ENCODE measurements at regions not wholly inside any gene's neighbourhood (a gene's known extent, or its start where the extent isn't known, plus 50 kb on each side); places are given as distances from the start of the nearest gene placed in this dataset.

- Histone ChIP-seq H3K27ac (no peak overlapping the region), H3K36me3 (no peaks in the 10 kb centered on the region), H3K9me3 (no peaks in the 10 kb centered on the region), H3K4me1 (ENCODE audit: control insufficient read depth in 1 of 2, insufficient read depth in 1 of 2, low read depth in 1 of 2, low read length in 1 of 2) (no peaks in the 10 kb centered on the region), H3K4me3 (ENCODE audit: low read depth in 1 of 2, low read length in 1 of 2) (no peak overlapping the region), H3K27me3 (no peaks in the 10 kb centered on the region)
- no peak for TF ChIP-seq CTCF (IDR thresholded peaks at IDR 0.05)
Measured at GRCh38 chr2:56444339-56444738, 260.5 kb downstream of the CCDC85A start.

- no peak overlapping the region for H3K27ac ChIP-seq
- no peaks in the 10 kb centered on the region for H3K27me3 ChIP-seq
- no peak for TF ChIP-seq CTCF (IDR thresholded peaks at IDR 0.05)
- no peak overlapping the region for H3K4me3 ChIP-seq (ENCODE audit: low read depth in 1 of 2, low read length in 1 of 2)
- H3K9me3 ChIP-seq, result no peaks in the 10 kb centered on the region
- no peaks in the 10 kb centered on the region for H3K36me3 ChIP-seq
- H3K4me1 ChIP-seq (ENCODE audit: control insufficient read depth in 1 of 2, insufficient read depth in 1 of 2, low read depth in 1 of 2, low read length in 1 of 2), result no peaks in the 10 kb centered on the region
Measured at GRCh38 chr2:56448403-56449001, 264.7 kb downstream of the CCDC85A start.

DNA sequence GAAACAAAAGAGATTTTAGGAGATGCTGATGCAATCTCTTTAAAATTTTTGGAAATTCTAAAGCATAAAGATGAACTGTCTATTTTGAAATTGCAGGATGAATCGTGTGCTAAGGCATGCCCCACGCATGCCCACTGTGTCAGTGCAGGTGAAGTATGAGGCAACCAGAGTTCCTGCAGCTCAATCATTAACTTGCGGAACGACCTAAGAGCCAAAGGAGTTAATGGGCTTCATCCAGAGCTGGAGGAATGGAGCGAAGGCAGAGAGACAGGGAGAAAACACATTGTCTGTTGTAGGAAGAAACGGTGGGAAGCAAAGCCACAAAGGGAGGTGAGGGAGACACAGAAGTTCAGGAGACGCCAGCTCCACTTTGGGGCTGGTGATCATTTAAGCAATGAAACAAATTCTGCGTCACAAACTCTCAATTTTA lies 265.2 kb downstream of the CCDC85A start:
- Histone ChIP-seq H3K4me1 (ENCODE audit: control insufficient read depth in 1 of 2, insufficient read depth in 1 of 2, low read depth in 1 of 2, low read length in 1 of 2) (no peaks in the 10 kb centered on the region), H3K27ac (no peak overlapping the region), H3K27me3 (no peaks in the 10 kb centered on the region), H3K4me3 (ENCODE audit: low read depth in 1 of 2, low read length in 1 of 2) (no peak overlapping the region), H3K9me3 (no peaks in the 10 kb centered on the region), H3K36me3 (no peaks in the 10 kb centered on the region)
- no peak for TF ChIP-seq CTCF (IDR thresholded peaks at IDR 0.05)

DNA sequence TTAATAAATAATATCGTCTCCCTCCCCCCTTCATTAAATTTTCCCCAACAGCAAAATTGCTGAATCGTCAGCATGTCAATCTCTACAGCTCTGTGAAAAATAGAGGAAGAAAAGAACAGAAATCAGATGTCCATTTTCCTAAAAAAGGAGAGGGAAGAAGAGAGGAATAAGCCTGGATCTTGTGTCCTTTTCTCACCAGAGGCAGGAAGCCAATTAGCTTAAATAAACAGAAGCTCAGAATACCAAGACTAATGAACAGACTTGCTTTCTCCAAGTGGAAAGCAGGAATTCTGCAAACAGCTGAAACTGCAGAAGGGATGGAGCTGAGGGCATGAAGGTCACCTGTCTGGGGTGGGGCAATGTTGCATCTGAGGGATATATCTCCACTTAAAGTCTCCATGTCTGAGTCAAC lies 265.7 kb downstream of the CCDC85A start:
- Histone ChIP-seq H3K4me1 (ENCODE audit: control insufficient read depth in 1 of 2, insufficient read depth in 1 of 2, low read depth in 1 of 2, low read length in 1 of 2) (no peaks in the 10 kb centered on the region), H3K9me3 (no peaks in the 10 kb centered on the region), H3K27me3 (no peaks in the 10 kb centered on the region), H3K4me3 (ENCODE audit: low read depth in 1 of 2, low read length in 1 of 2) (no peak overlapping the region), H3K27ac (no peak overlapping the region), H3K36me3 (no peaks in the 10 kb centered on the region)
- no peak for TF ChIP-seq CTCF (IDR thresholded peaks at IDR 0.05)

- Histone ChIP-seq H3K4me3 (ENCODE audit: low read depth in 1 of 2, low read length in 1 of 2) (no peak overlapping the region), H3K27ac (no peak overlapping the region), H3K36me3 (no peaks in the 10 kb centered on the region), H3K27me3 (no peaks in the 10 kb centered on the region), H3K4me1 (ENCODE audit: control insufficient read depth in 1 of 2, insufficient read depth in 1 of 2, low read depth in 1 of 2, low read length in 1 of 2) (no peaks in the 10 kb centered on the region), H3K9me3 (no peaks in the 10 kb centered on the region)
- no peak for TF ChIP-seq CTCF (IDR thresholded peaks at IDR 0.05)
Measured at GRCh38 chr2:56450047-56450446, 266.3 kb downstream of the CCDC85A start.

- H3K4me1 ChIP-seq (ENCODE audit: control insufficient read depth in 1 of 2, insufficient read depth in 1 of 2, low read depth in 1 of 2, low read length in 1 of 2), result no peaks in the 10 kb centered on the region
Measured at GRCh38 chr2:56450772-56451171, 267.0 kb downstream of the CCDC85A start.

More at GRCh38 chr2:56450772-56451171, 267.0 kb downstream of the CCDC85A start:
- Histone ChIP-seq H3K4me3 (ENCODE audit: low read depth in 1 of 2, low read length in 1 of 2) (no peak overlapping the region), H3K36me3 (no peaks in the 10 kb centered on the region), H3K27ac (no peak overlapping the region), H3K9me3 (no peaks in the 10 kb centered on the region), H3K27me3 (no peaks in the 10 kb centered on the region)
- no peak for TF ChIP-seq CTCF (IDR thresholded peaks at IDR 0.05)

Measured in neutrophil (primary cell).